Amygdala (tissue), 56 donors: ENCODE measurements at regions not wholly inside any gene's neighbourhood (a gene's known extent, or its start where the extent isn't known, plus 50 kb on each side); places are given as distances from the start of the nearest gene placed in this dataset.

Source experiments
- DNase-seq, 56 donors: peaks; one replicate each; lab custom pipeline; 2025; lab: John Stamatoyannopoulos, UW

DNA sequence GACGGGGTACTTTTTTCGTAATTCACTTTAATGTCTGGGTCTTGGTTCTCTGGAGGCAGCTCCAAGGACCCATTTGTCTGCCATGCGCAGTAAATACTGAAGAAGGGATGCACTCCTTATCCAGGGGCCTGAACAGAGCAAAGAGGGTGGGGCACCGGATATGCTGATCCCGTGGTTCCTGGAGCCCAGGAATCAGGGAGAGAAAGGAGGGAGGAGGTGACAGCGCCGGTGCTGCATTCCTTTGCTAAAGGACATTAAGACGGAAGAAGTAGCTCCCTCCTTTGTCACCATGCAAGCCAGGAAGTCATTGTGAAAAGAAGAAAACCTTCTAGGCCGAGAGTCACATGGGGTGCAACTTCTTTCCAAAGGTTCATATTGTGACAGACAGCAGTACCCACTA, 1057.7 kb downstream of the VRK1 start:
- DNase-seq = no peak

DNA sequence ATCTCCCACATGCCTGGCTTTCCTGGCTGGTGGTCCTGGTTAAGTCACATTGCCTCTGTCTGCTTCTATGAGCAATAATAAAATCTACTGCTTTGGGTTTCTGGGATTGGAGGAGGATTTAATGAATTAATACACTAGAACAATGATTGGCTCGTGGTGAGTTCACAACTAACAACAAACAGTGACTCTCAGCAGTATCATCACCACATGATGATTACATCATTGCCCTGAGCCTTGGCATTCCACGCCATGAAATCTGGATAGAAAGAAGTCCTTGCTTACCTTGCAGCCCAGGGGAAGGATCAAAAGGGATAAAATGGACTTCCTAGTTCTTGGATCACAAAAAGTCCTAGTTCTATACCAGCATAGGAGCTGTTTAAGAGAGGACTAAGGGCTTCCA, 1069.0 kb downstream of the VRK1 start:
- no peak for DNase-seq

GRCh38 chr14:97866664-97867063, 1069.5 kb downstream of the VRK1 start:
- no peak for DNase-seq

- DNase-seq = no peak
Measured at GRCh38 chr14:97873291-97873690, 1076.1 kb downstream of the VRK1 start.

- DNase-seq = no peak
Measured at GRCh38 chr14:97874394-97874793, 1077.2 kb downstream of the VRK1 start.

- DNase-seq = no peak
Measured at GRCh38 chr14:97878206-97878605, 1081.0 kb downstream of the VRK1 start.

GRCh38 chr14:97878727-97879126, 1081.5 kb downstream of the VRK1 start:
- DNase-seq = peak in 3 of 56 donors; percentile 1 to 8 (median 4)

- no peak for DNase-seq
Measured at GRCh38 chr14:97887690-97888089, 1090.5 kb downstream of the VRK1 start.

DNA sequence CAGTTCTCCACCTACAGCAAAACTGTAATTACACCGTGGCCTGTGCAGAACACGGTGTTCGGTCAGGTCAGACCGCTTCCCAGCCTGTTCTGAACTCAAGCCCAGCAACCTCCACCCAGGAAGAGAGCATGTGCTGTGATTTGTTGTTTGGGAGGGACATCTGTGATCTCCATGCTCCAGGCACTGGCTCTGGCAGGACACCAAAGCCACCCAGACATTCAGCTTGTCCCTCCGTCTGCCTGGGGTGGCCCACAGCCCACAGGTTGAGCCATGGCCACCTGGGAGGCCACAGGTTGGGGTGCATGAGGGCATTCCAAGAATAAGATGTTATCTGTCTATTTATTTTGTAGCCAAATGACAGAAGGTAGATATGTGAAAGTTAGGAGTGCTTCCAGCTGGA, 1091.1 kb downstream of the VRK1 start:
- DNase-seq = no peak

DNA sequence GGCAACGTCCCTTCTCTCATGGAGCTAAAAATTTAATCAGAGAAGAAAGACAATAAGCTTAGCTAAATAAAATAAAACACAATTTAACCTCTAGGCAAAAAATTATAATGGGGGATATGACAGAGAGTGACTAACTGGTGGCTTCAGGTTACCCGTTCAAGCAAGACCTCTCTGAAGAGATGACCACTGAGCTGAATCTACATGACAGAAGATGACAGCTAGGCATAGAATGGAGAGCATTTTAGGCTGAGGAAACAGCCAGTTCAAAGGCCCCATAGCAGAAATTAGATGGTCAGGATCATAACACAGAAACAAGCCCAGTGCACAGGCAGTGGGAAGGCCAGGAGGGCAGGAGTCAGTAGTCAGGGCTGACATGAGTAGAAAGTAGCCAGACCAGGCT, 1094.3 kb downstream of the VRK1 start:
- no peak for DNase-seq

DNA sequence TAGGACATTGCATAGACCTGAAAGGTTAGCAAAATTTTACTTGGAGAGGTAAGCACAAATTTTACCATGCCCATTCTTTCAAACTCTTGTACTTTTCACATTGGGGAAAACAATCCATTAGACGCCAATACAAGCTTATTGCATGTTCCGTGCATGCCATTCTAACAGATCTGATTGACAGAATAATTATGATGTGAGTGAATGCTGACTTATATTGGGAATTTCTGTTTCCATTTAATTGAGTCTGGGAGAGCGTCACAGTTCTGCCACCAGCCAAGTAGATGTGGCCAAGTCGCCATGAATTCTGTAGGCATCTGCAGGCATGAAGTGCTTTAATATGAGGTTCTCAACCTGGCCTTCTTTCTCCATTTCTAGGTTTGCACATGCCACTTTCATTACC, 1097.4 kb downstream of the VRK1 start:
- no peak for DNase-seq

GRCh38 chr14:97900196-97900854, 1103.1 kb downstream of the VRK1 start:
- no peak for DNase-seq

GRCh38 chr14:97902630-97903029, 1105.4 kb downstream of the VRK1 start:
- DNase-seq = no peak

GRCh38 chr14:97903821-97904220, 1106.6 kb downstream of the VRK1 start:
- DNase-seq = no peak

DNA sequence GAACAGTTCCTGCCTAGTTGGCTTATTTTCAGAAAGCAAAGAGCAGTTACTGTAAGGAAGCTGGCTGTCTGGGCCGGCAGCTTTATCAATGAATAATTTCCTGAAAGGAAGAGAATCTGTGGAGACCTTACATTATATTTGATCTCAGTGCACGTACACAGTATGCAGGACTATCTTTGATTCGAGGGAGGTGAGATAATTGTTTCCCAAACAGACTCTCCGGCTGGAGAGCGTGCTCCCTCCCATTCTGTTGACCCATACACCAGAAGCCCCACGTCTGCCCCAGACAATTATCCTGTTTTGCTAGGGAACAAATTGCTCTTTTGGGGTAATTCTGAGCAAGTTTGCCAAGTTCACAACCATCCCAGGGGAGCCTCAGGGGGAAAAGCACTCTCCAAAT, 1115.0 kb downstream of the VRK1 start:
- no peak for DNase-seq

DNA sequence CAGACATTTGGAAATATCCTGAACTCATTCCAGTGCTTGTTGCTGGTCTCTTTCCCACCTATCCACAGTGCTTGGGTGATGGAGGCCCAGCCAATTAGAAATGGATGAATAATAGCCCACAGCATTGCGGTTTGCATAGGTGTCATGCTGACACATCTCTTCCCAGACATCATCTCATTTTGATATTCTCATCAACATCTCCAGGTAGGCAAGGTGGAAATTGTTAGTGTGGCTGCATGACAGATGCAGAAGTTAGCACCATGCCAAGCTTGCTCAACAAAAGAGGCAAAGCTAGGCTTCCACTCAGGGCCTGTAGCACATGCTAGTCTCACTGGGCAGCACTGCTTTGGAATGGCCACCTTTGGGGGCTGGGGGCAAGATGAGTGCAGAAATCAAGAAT, 1118.9 kb downstream of the VRK1 start:
- no peak for DNase-seq

DNA sequence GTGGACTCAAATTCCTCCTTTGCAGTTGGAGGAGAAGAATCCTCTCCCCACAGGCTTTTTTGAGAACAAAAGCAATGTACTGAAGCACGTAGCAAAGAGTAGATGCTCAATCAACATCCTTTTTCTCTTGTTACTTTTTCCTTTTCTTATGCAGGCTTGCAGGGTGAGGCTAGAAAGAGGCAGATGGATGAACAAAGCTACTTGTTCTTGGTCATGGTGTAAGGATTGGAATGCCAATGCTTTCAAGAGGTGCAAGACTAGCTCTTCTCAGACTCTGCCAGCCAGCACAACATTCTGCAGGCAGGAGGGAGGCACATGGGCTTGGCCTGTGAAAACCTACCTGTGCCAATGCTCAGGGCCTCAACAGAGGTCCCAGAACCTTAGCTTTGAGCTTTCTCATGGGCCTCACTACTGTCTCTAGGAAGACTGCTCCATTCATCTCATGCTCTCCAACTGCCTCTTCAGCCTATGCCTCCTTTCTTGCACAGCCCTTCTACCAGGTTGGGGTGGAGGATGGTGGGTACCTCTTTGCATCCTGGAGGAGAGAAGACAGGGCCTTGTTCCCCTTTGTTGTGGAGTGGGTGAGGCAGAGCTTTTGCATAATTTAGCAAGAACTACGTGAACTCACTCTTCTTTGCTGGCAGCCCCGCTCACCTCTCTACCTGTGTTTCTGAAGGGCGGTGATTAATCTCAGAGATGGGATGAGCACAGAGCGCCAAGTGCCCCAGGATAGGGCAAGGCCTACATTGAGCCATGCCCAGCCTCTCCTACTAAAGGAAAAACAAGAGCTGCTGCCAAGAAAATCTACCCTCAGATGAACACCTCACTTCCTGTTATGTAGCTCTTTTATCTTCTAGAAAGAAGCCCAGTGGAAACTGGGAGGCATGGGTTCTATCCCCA, 1119.7 kb downstream of the VRK1 start:
- no peak for DNase-seq

DNA sequence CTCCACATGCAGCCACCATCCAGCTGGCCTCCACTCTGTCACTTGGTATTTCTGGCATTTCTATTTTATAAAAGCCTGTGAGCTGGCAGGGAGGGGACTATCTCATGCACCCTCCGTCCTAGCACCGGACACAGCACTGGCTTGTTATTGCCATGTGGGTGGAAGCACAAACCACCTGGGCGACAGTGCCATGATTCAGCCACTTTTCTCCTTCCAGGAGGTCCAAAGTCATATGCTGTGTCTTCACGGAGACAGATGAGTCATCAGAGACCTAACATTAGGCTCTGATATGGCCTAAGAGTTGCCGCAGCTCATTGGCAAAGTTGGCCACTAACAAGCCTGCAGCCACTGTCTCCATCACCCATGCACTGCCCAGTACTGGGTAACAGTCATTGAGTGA, 1123.0 kb downstream of the VRK1 start:
- no peak for DNase-seq

- no peak for DNase-seq
Measured at GRCh38 chr14:97921296-97921695, 1124.1 kb downstream of the VRK1 start.

DNA sequence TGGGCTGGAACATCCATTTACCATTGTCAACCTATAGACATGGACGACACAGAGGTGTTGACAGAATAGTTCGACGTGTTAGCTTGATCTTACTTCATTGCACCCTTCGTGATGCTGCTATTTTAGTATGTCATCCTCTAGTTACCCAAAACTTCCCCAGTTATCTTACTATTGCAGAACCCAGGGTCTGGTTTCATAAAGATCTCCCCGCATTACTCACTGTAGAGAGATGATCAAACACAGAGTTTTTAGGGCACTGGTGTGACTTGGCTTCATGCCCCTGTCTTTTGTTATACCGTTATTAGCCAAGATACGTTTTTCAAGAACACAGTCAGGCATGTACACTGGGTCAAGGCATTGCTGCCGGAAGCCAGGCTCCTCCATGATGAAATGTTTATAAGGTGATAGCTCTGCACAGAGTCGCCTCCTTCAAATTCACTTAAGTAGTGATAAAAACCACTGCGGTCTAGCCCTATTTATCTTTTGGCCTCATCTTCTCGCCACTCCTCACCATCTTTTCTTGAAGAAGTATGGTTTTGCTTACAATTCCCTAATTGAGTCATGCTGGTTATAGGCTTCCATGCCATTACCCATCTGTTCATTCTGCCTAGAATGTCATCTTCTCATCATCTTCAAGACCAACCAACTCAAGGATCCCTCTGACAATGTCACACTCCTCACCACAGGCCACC, 1127.9 kb downstream of the VRK1 start:
- no peak for DNase-seq

DNA sequence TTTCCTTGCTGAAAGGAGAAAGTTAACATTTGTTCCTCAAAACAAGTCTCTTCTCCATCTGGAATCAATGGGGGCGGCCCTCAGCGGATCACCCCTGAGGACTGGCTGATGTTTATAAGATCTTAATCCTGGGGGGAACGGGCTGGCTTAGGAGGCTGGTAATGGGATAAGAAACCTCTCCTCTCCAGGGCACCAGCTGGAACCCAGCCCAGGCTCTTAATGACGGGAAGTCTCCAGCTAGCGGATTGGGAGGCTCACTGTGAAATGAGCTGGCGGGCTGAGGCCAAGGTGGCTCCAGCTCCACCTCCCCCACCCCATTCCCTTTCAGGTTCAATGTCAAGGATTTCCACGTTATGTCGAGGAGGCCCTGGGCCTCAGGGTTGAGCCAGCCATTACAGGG, 1133.0 kb downstream of the VRK1 start:
- no peak for DNase-seq

GRCh38 chr14:97931273-97931672, 1134.1 kb downstream of the VRK1 start:
- DNase-seq = no peak
